ENCODE measurements at regions not wholly inside any gene's neighbourhood (a gene's known extent, or its start where the extent isn't known, plus 50 kb on each side); places are given as distances from the start of the nearest gene placed in this dataset.

GRCh38 chr9:13628526-13628925 is 349.0 kb upstream of the MPDZ start:
- H3K27ac ChIP-seq = no peak overlapping the region

GRCh38 chr9:13627502-13627901 is 348.0 kb upstream of the MPDZ start:
- no peak for TF ChIP-seq CTCF (conservative IDR thresholded peaks at IDR 0.05)

More at GRCh38 chr9:13628526-13628925, 349.0 kb upstream of the MPDZ start:
- no peak for TF ChIP-seq CTCF (conservative IDR thresholded peaks at IDR 0.05)

GRCh38 chr9:13627071-13627470 is 347.6 kb upstream of the MPDZ start:
- TF ChIP-seq CTCF (conservative IDR thresholded peaks at IDR 0.05) = no peak

More at GRCh38 chr9:13627502-13627901, 348.0 kb upstream of the MPDZ start:
- H3K27ac ChIP-seq = no peak overlapping the region

GRCh38 chr9:13626601-13627000 is 347.1 kb upstream of the MPDZ start:
- no peak overlapping the region for H3K27ac ChIP-seq
- TF ChIP-seq CTCF (conservative IDR thresholded peaks at IDR 0.05) = no peak

More at GRCh38 chr9:13627071-13627470, 347.6 kb upstream of the MPDZ start:
- H3K27ac ChIP-seq = no peak overlapping the region

- H3K27ac ChIP-seq = peak overlapping the region; percentile 14; the same call in 1 of the 2 replicates
- no peak for TF ChIP-seq CTCF (conservative IDR thresholded peaks at IDR 0.05)
Measured at GRCh38 chr9:13621872-13622564, 342.5 kb upstream of the MPDZ start.

GRCh38 chr9:13616491-13617035 is 337.1 kb upstream of the MPDZ start:
- H3K27ac ChIP-seq = no peak overlapping the region
- no peak for TF ChIP-seq CTCF (conservative IDR thresholded peaks at IDR 0.05)

GRCh38 chr9:13615660-13616490 is 336.4 kb upstream of the MPDZ start:
- H3K27ac ChIP-seq = no peak overlapping the region
- TF ChIP-seq CTCF (conservative IDR thresholded peaks at IDR 0.05) = no peak
